ENCODE measurements at regions not wholly inside any gene's neighbourhood (a gene's known extent, or its start where the extent isn't known, plus 50 kb on each side); places are given as distances from the start of the nearest gene placed in this dataset.
A peak's percentile ranks its signal among the peaks of the same experiment; 100 is the strongest.

- DNase-seq: no peak
- Mint-ChIP-seq H3K4me1 (no peaks in the 10 kb centered on the region), H3K27me3 (no peaks in the 10 kb centered on the region), H3K36me3 (ENCODE audit: low read depth) (no peaks in the 10 kb centered on the region), H3K9me3 (peaks cover 7% of the 10 kb centered on the region), H3K4me3 (no peak overlapping the region), H3K27ac (no peak overlapping the region)
- intact Hi-C loops (cut with micrococcal nuclease): no loop called here
Observed at GRCh38 chr6:165040440-165040839, 269.0 kb downstream of the C6orf118 start.

GRCh38 chr6:165034271-165034741, 275.1 kb downstream of the C6orf118 start:
- no peak overlapping the region for H3K27ac Mint-ChIP-seq
- H3K27me3 Mint-ChIP-seq: no peaks in the 10 kb centered on the region
- no peaks in the 10 kb centered on the region for H3K36me3 Mint-ChIP-seq (ENCODE audit: low read depth)
- intact Hi-C loops (cut with micrococcal nuclease): no loop called here
- peaks cover 5% of the 10 kb centered on the region for H3K9me3 Mint-ChIP-seq
- DNase-seq: no peak
- H3K4me1 Mint-ChIP-seq: no peaks in the 10 kb centered on the region
- no peak overlapping the region for H3K4me3 Mint-ChIP-seq

- Mint-ChIP-seq H3K9me3 (peaks cover 8% of the 10 kb centered on the region), H3K36me3 (ENCODE audit: low read depth) (no peaks in the 10 kb centered on the region), H3K27me3 (no peaks in the 10 kb centered on the region), H3K4me1 (no peaks in the 10 kb centered on the region), H3K27ac (no peak overlapping the region), H3K4me3 (no peak overlapping the region)
- intact Hi-C loops (cut with micrococcal nuclease): no loop called here
- peak; percentile 9 for DNase-seq
Observed at GRCh38 chr6:165031502-165031901, 277.9 kb downstream of the C6orf118 start.

- H3K9me3 Mint-ChIP-seq: peaks cover 6% of the 10 kb centered on the region
- H3K36me3 Mint-ChIP-seq (ENCODE audit: low read depth): no peaks in the 10 kb centered on the region
- no peak for DNase-seq
- H3K4me1 Mint-ChIP-seq: no peaks in the 10 kb centered on the region
- H3K27ac Mint-ChIP-seq: no peak overlapping the region
- no peak overlapping the region for H3K4me3 Mint-ChIP-seq
- intact Hi-C loops (cut with micrococcal nuclease): no loop called here
- H3K27me3 Mint-ChIP-seq: no peaks in the 10 kb centered on the region
Observed at GRCh38 chr6:165025040-165025439, 284.4 kb downstream of the C6orf118 start.

- Mint-ChIP-seq H3K27ac (no peak overlapping the region), H3K27me3 (no peaks in the 10 kb centered on the region)
Observed at GRCh38 chr6:165019681-165020080, 289.7 kb downstream of the C6orf118 start.

GRCh38 chr6:165015676-165016075, 293.7 kb downstream of the C6orf118 start:
- H3K4me3 Mint-ChIP-seq: no peak overlapping the region
- H3K27ac Mint-ChIP-seq: no peak overlapping the region
- H3K9me3 Mint-ChIP-seq: peaks cover 3% of the 10 kb centered on the region
- no peak for DNase-seq
- no peaks in the 10 kb centered on the region for H3K36me3 Mint-ChIP-seq (ENCODE audit: low read depth)
- H3K27me3 Mint-ChIP-seq: no peaks in the 10 kb centered on the region
- intact Hi-C loops (cut with micrococcal nuclease): no loop called here
- H3K4me1 Mint-ChIP-seq: no peaks in the 10 kb centered on the region

More at GRCh38 chr6:165019681-165020080, 289.7 kb downstream of the C6orf118 start:
- H3K36me3 Mint-ChIP-seq (ENCODE audit: low read depth): no peaks in the 10 kb centered on the region
- no peak overlapping the region for H3K4me3 Mint-ChIP-seq
- intact Hi-C loops (cut with micrococcal nuclease): no loop called here
- peaks cover 3% of the 10 kb centered on the region for H3K9me3 Mint-ChIP-seq
- DNase-seq: no peak
- no peaks in the 10 kb centered on the region for H3K4me1 Mint-ChIP-seq

GRCh38 chr6:165013701-165014100, 295.7 kb downstream of the C6orf118 start:
- no peak for DNase-seq
- no peaks in the 10 kb centered on the region for H3K27me3 Mint-ChIP-seq
- H3K4me1 Mint-ChIP-seq: no peaks in the 10 kb centered on the region
- H3K4me3 Mint-ChIP-seq: no peak overlapping the region
- H3K36me3 Mint-ChIP-seq (ENCODE audit: low read depth): no peaks in the 10 kb centered on the region
- intact Hi-C loops (cut with micrococcal nuclease): no loop called here
- H3K27ac Mint-ChIP-seq: no peak overlapping the region
- H3K9me3 Mint-ChIP-seq: peaks cover 3% of the 10 kb centered on the region

- DNase-seq: no peak
- no peaks in the 10 kb centered on the region for H3K9me3 Mint-ChIP-seq
- H3K36me3 Mint-ChIP-seq (ENCODE audit: low read depth): no peaks in the 10 kb centered on the region
- no peak overlapping the region for H3K27ac Mint-ChIP-seq
- H3K4me1 Mint-ChIP-seq: no peaks in the 10 kb centered on the region
- intact Hi-C loops (cut with micrococcal nuclease): no loop called here
- H3K4me3 Mint-ChIP-seq: no peak overlapping the region
- no peaks in the 10 kb centered on the region for H3K27me3 Mint-ChIP-seq
Observed at GRCh38 chr6:165012183-165012582, 297.2 kb downstream of the C6orf118 start.

GRCh38 chr6:165010556-165011535, 298.6 kb downstream of the C6orf118 start:
- Mint-ChIP-seq H3K4me1 (no peaks in the 10 kb centered on the region), H3K4me3 (no peak overlapping the region), H3K36me3 (ENCODE audit: low read depth) (no peaks in the 10 kb centered on the region), H3K27ac (no peak overlapping the region), H3K27me3 (no peaks in the 10 kb centered on the region), H3K9me3 (no peaks in the 10 kb centered on the region)
- intact Hi-C loops (cut with micrococcal nuclease): no loop called here
- no peak for DNase-seq

GRCh38 chr6:165008971-165009370, 300.4 kb downstream of the C6orf118 start:
- Mint-ChIP-seq H3K4me3 (no peak overlapping the region), H3K27ac (no peak overlapping the region), H3K27me3 (no peaks in the 10 kb centered on the region), H3K9me3 (peaks cover 3% of the 10 kb centered on the region), H3K36me3 (ENCODE audit: low read depth) (no peaks in the 10 kb centered on the region), H3K4me1 (no peaks in the 10 kb centered on the region)
- intact Hi-C loops (cut with micrococcal nuclease): no loop called here
- DNase-seq: no peak

- Mint-ChIP-seq H3K27me3 (no peaks in the 10 kb centered on the region), H3K36me3 (ENCODE audit: low read depth) (no peaks in the 10 kb centered on the region), H3K9me3 (peaks cover 10% of the 10 kb centered on the region), H3K4me3 (no peak overlapping the region), H3K27ac (no peak overlapping the region), H3K4me1 (no peaks in the 10 kb centered on the region)
- intact Hi-C loops (cut with micrococcal nuclease): no loop called here
- DNase-seq: no peak
Observed at GRCh38 chr6:165002866-165003265, 306.5 kb downstream of the C6orf118 start.

- H3K27me3 Mint-ChIP-seq: no peaks in the 10 kb centered on the region
Observed at GRCh38 chr6:165002358-165002757, 307.0 kb downstream of the C6orf118 start.

GRCh38 chr6:165001502-165002157, 307.8 kb downstream of the C6orf118 start:
- H3K9me3 Mint-ChIP-seq: peaks cover 10% of the 10 kb centered on the region
- H3K36me3 Mint-ChIP-seq (ENCODE audit: low read depth): no peaks in the 10 kb centered on the region
- no peak overlapping the region for H3K4me3 Mint-ChIP-seq
- DNase-seq: no peak
- H3K27me3 Mint-ChIP-seq: no peaks in the 10 kb centered on the region
- no peak overlapping the region for H3K27ac Mint-ChIP-seq
- no peaks in the 10 kb centered on the region for H3K4me1 Mint-ChIP-seq
- intact Hi-C loops (cut with micrococcal nuclease): no loop called here

More at GRCh38 chr6:165002358-165002757, 307.0 kb downstream of the C6orf118 start:
- Mint-ChIP-seq H3K9me3 (peaks cover 10% of the 10 kb centered on the region), H3K27ac (no peak overlapping the region), H3K4me1 (no peaks in the 10 kb centered on the region), H3K36me3 (ENCODE audit: low read depth) (no peaks in the 10 kb centered on the region), H3K4me3 (no peak overlapping the region)
- DNase-seq: no peak
- intact Hi-C loops (cut with micrococcal nuclease): no loop called here

GRCh38 chr6:164998297-164998696, 311.1 kb downstream of the C6orf118 start:
- intact Hi-C loops (cut with micrococcal nuclease): no loop called here
- Mint-ChIP-seq H3K4me3 (no peak overlapping the region), H3K27me3 (no peaks in the 10 kb centered on the region), H3K4me1 (no peaks in the 10 kb centered on the region), H3K36me3 (ENCODE audit: low read depth) (no peaks in the 10 kb centered on the region), H3K9me3 (peaks cover 4% of the 10 kb centered on the region), H3K27ac (no peak overlapping the region)
- no peak for DNase-seq
